SU-DHL-6 (cell line): ENCODE measurements at regions not wholly inside any gene's neighbourhood (a gene's known extent, or its start where the extent isn't known, plus 50 kb on each side); places are given as distances from the start of the nearest gene placed in this dataset.

Source experiments
- EZH2phosphoT487 ChIP-seq: fragments of 200-600 bp; sonication (generic), shearing (Covaris generic); conservative IDR thresholded peaks from 2 replicates; pipeline ENCODE4 v1.6.1; 2018; ENCODE audit warnings: mild to moderate bottlenecking, antibody characterized with exemption, low read length, moderate library complexity, mixed read lengths
- TF ChIP-seq, protein P1 (sequence below): fragments of 200-600 bp; sonication (generic); IDR thresholded peaks from one replicate; pipeline ENCODE4 v1.5.1; 2017; ENCODE audit warnings: antibody characterized with exemption, mild to moderate bottlenecking, low read length, moderate library complexity; ENCODE audit not compliant: insufficient read depth, poor library complexity, severe bottlenecking

DNA sequence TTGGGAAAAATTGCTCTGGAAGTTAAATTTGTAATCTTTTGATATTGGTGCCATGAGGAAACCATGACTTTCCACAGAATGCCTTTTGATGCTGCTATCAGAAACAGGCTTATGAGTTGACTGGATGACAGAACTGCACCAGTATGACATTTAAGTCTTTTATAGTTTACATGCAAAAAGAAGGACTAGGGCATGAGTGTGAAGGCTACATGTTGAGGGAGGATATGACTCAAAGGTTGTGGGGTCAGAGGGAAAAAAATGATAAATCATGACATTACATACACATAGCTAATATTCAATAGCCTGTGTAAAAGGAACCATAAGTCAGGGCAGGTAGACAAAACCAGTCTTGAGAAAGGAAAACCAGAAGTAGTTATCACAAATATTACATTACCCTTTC lies 182.2 kb downstream of the COL12A1 start:
- TF ChIP-seq, protein P1, sequence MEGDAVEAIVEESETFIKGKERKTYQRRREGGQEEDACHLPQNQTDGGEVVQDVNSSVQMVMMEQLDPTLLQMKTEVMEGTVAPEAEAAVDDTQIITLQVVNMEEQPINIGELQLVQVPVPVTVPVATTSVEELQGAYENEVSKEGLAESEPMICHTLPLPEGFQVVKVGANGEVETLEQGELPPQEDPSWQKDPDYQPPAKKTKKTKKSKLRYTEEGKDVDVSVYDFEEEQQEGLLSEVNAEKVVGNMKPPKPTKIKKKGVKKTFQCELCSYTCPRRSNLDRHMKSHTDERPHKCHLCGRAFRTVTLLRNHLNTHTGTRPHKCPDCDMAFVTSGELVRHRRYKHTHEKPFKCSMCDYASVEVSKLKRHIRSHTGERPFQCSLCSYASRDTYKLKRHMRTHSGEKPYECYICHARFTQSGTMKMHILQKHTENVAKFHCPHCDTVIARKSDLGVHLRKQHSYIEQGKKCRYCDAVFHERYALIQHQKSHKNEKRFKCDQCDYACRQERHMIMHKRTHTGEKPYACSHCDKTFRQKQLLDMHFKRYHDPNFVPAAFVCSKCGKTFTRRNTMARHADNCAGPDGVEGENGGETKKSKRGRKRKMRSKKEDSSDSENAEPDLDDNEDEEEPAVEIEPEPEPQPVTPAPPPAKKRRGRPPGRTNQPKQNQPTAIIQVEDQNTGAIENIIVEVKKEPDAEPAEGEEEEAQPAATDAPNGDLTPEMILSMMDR: no peak
- TF ChIP-seq EZH2phosphoT487: no peak
